Epidermal melanocyte (primary cell): ENCODE measurements at regions not wholly inside any gene's neighbourhood (a gene's known extent, or its start where the extent isn't known, plus 50 kb on each side); places are given as distances from the start of the nearest gene placed in this dataset.
"Not testable (repeated sequence)": the region's sequence is repeated elsewhere in the genome, so short reads cannot be mapped to it uniquely, and the experiment has no call there.

ENCODE experiments used
- DNase-seq: peaks from one replicate; pipeline ENCODE4 v3.0.0; 2011; ENCODE audit warnings: low spot score; ENCODE audit not compliant: insufficient read length

- not testable (repeated sequence) for DNase-seq
These were observed 80.3 kb downstream of the ANXA5 start for GRCh38 chr4:121616449-121616848.

- DNase-seq: no peak
These were observed 82.7 kb downstream of the ANXA5 start for GRCh38 chr4:121614101-121614500.

GRCh38 chr4:121599049-121599448, 97.7 kb downstream of the ANXA5 start:
- DNase-seq: no peak

- DNase-seq: no peak
These were observed 99.3 kb downstream of the ANXA5 start for GRCh38 chr4:121597346-121597934.

- no peak for DNase-seq
These were observed 101.8 kb downstream of the ANXA5 start for GRCh38 chr4:121594796-121595526.

GRCh38 chr4:121593760-121594159, 103.0 kb downstream of the ANXA5 start:
- DNase-seq: no peak

GRCh38 chr4:121592257-121592656, 104.5 kb downstream of the ANXA5 start:
- not testable (repeated sequence) for DNase-seq

- no peak for DNase-seq
These were observed 111.9 kb downstream of the ANXA5 start for GRCh38 chr4:121584836-121585235.

- DNase-seq: no peak
These were observed 113.4 kb downstream of the ANXA5 start for GRCh38 chr4:121583396-121583795.

GRCh38 chr4:121582296-121582695, 114.5 kb downstream of the ANXA5 start:
- DNase-seq: no peak

- DNase-seq: not testable (repeated sequence)
These were observed 121.4 kb downstream of the ANXA5 start for GRCh38 chr4:121575392-121575791.

- DNase-seq: no peak
These were observed 122.2 kb downstream of the ANXA5 start for GRCh38 chr4:121574618-121575017.

- no peak for DNase-seq
These were observed 129.0 kb downstream of the ANXA5 start for GRCh38 chr4:121567748-121568147.

GRCh38 chr4:121564840-121565375, 131.9 kb downstream of the ANXA5 start:
- no peak for DNase-seq

GRCh38 chr4:121562811-121563210, 134.0 kb downstream of the ANXA5 start:
- no peak for DNase-seq

- DNase-seq: no peak
These were observed 141.3 kb downstream of the ANXA5 start for GRCh38 chr4:121555315-121556107.

GRCh38 chr4:121554382-121554781, 142.4 kb downstream of the ANXA5 start:
- no peak for DNase-seq

- DNase-seq: no peak
These were observed 144.9 kb downstream of the ANXA5 start for GRCh38 chr4:121551881-121552280.

GRCh38 chr4:121551271-121551670, 145.5 kb downstream of the ANXA5 start:
- DNase-seq: no peak

- DNase-seq: no peak
These were observed 155.1 kb downstream of the ANXA5 start for GRCh38 chr4:121541696-121542095.

- DNase-seq: no peak
These were observed 154.5 kb upstream of the QRFPR start for GRCh38 chr4:121535351-121535750.

GRCh38 chr4:121534187-121534586, 153.4 kb upstream of the QRFPR start:
- DNase-seq: no peak
